ENCODE measurements at regions not wholly inside any gene's neighbourhood (a gene's known extent, or its start where the extent isn't known, plus 50 kb on each side); places are given as distances from the start of the nearest gene placed in this dataset.
"Not testable (repeated sequence)": the region's sequence is repeated elsewhere in the genome, so short reads cannot be mapped to it uniquely, and the experiment has no call there.

GRCh38 chr13:26487781-26488180 lies 69.7 kb upstream of the WASF3 start:
- no peak for DNase-seq
- TF ChIP-seq CTCF (IDR thresholded peaks at IDR 0.05): no peak
- ChIA-PET CTCF (no interaction called here), POLR2A (no interaction called here)
- H3K27me3 Mint-ChIP-seq: no peaks in the 10 kb centered on the region
- ATAC-seq (ENCODE audit: low read depth): no peak
- H3K27ac Mint-ChIP-seq: no peak overlapping the region
- no peaks in the 10 kb centered on the region for H3K9me3 Mint-ChIP-seq
- H3K4me3 Mint-ChIP-seq: no peak overlapping the region
- H3K36me3 Mint-ChIP-seq (ENCODE audit: low read depth): no peaks in the 10 kb centered on the region
- H3K4me1 Mint-ChIP-seq: peaks cover 2% of the 10 kb centered on the region
- intact Hi-C loops (cut with micrococcal nuclease): no loop called here

GRCh38 chr13:26488236-26489003 lies 69.1 kb upstream of the WASF3 start:
- ChIA-PET CTCF (no interaction called here), POLR2A (no interaction called here)
- DNase-seq: no peak
- Mint-ChIP-seq H3K27me3 (no peaks in the 10 kb centered on the region), H3K36me3 (ENCODE audit: low read depth) (no peaks in the 10 kb centered on the region), H3K4me1 (no peaks in the 10 kb centered on the region), H3K4me3 (no peak overlapping the region), H3K9me3 (no peaks in the 10 kb centered on the region), H3K27ac (no peak overlapping the region)
- intact Hi-C loops (cut with micrococcal nuclease): no loop called here
- ATAC-seq (ENCODE audit: low read depth): no peak
- TF ChIP-seq CTCF (IDR thresholded peaks at IDR 0.05): no peak

GRCh38 chr13:26492301-26492700 lies 65.2 kb upstream of the WASF3 start:
- POLR2A ChIA-PET; H3K4me1 Mint-ChIP-seq; CTCF ChIA-PET; H3K27me3 Mint-ChIP-seq; H3K36me3 Mint-ChIP-seq (ENCODE audit: low read depth); DNase-seq; H3K27ac Mint-ChIP-seq; H3K9me3 Mint-ChIP-seq; H3K4me3 Mint-ChIP-seq; ATAC-seq (ENCODE audit: low read depth); intact Hi-C loops (cut with micrococcal nuclease): not testable (repeated sequence)

- Mint-ChIP-seq H3K4me3 (no peak overlapping the region), H3K4me1 (no peaks in the 10 kb centered on the region), H3K36me3 (ENCODE audit: low read depth) (no peaks in the 10 kb centered on the region), H3K9me3 (no peaks in the 10 kb centered on the region), H3K27me3 (peaks cover 2% of the 10 kb centered on the region), H3K27ac (no peak overlapping the region)
- ATAC-seq (ENCODE audit: low read depth): no peak
- TF ChIP-seq CTCF (IDR thresholded peaks at IDR 0.05): no peak
- intact Hi-C loops (cut with micrococcal nuclease): loop anchor here (5.0 kb wide), 1 partner anchor 203 kb away; no protein-coding TSS in a partner anchor
- ChIA-PET CTCF (interaction anchor here (0.7 to 5.7 kb wide), 3 partner anchors 8 to 310 kb away, joined by 3 to 114 read pairs (median 5); no protein-coding TSS in a partner anchor), POLR2A (interaction anchor here (3.5 kb wide), 1 partner anchor 309 kb away, joined by 31 read pairs; no protein-coding TSS in a partner anchor)
- DNase-seq: no peak
These were observed 62.8 kb upstream of the WASF3 start for GRCh38 chr13:26494571-26495195.

- no peak overlapping the region for H3K4me3 Mint-ChIP-seq
- ChIA-PET POLR2A (interaction anchor here (3.5 kb wide), 1 partner anchor 310 kb away, joined by 31 read pairs; no protein-coding TSS in a partner anchor), CTCF (interaction anchor here (0.7 to 5.7 kb wide), 3 partner anchors 9 to 311 kb away, joined by 3 to 114 read pairs (median 5); no protein-coding TSS in a partner anchor)
- H3K27me3 Mint-ChIP-seq: peaks cover 2% of the 10 kb centered on the region
- H3K9me3 Mint-ChIP-seq: no peaks in the 10 kb centered on the region
- no peaks in the 10 kb centered on the region for H3K4me1 Mint-ChIP-seq
- intact Hi-C loops (cut with micrococcal nuclease): loop anchor here (1.0 to 5.0 kb wide), 2 partner anchors 202 to 921 kb away; no protein-coding TSS in a partner anchor
- DNase-seq: no peak
- H3K27ac Mint-ChIP-seq: no peak overlapping the region
- no peaks in the 10 kb centered on the region for H3K36me3 Mint-ChIP-seq (ENCODE audit: low read depth)
- no peak for TF ChIP-seq CTCF (IDR thresholded peaks at IDR 0.05)
- no peak for ATAC-seq (ENCODE audit: low read depth)
These were observed 61.7 kb upstream of the WASF3 start for GRCh38 chr13:26495750-26496149.
